Nephron progenitor cell (in vitro differentiated cells): ENCODE measurements at regions not wholly inside any gene's neighbourhood (a gene's known extent, or its start where the extent isn't known, plus 50 kb on each side); places are given as distances from the start of the nearest gene placed in this dataset.
A peak's percentile ranks its signal among the peaks of the same experiment; 100 is the strongest.

Source experiments
- DNase-seq: peaks from one replicate; pipeline ENCODE4 v3.0.0; 2021
- H3K27ac Mint-ChIP-seq: 2 replicates; pipeline ENCODE4 v1.8.0; 2021; ENCODE audit warnings: mild to moderate bottlenecking, moderate library complexity, mixed read lengths
- H3K27me3 Mint-ChIP-seq: 2 replicates; pipeline ENCODE4 v1.8.0; 2021; ENCODE audit warnings: mild to moderate bottlenecking, low read depth, mixed read lengths; ENCODE audit not compliant: poor library complexity
- H3K36me3 Mint-ChIP-seq: 2 replicates; pipeline ENCODE4 v1.8.0; 2021; ENCODE audit warnings: low read depth, mixed read lengths
- H3K4me1 Mint-ChIP-seq: 2 replicates; pipeline ENCODE4 v1.8.0; 2021; ENCODE audit warnings: mixed read lengths
- H3K4me3 Mint-ChIP-seq: 2 replicates; pipeline ENCODE4 v1.8.0; 2021; ENCODE audit warnings: mild to moderate bottlenecking, moderate library complexity, mixed read lengths
- H3K9me3 Mint-ChIP-seq: 2 replicates; pipeline ENCODE4 v1.8.0; 2021; ENCODE audit warnings: mild to moderate bottlenecking, moderate library complexity, mixed read lengths
- CTCF ChIP-seq: fragments of 200-600 bp; sonication (generic); IDR thresholded peaks from 2 replicates; pipeline ENCODE4 v1.5.0; 2021; ENCODE audit warnings: antibody characterized with exemption

GRCh38 chr2:7730990-7731389, 813.8 kb downstream of the RNF144A start:
- Mint-ChIP-seq H3K27ac (peak overlapping the region; percentile 17), H3K4me3 (no peak overlapping the region), H3K27me3 (peaks cover 4% of the 10 kb centered on the region), H3K9me3 (no peaks in the 10 kb centered on the region), H3K4me1 (peaks cover 29% of the 10 kb centered on the region), H3K36me3 (no peaks in the 10 kb centered on the region)
- DNase-seq: no peak
- no peak for TF ChIP-seq CTCF

GRCh38 chr2:7732497-7732896, 815.3 kb downstream of the RNF144A start:
- TF ChIP-seq CTCF: no peak
- H3K9me3 Mint-ChIP-seq: no peaks in the 10 kb centered on the region
- H3K27ac Mint-ChIP-seq: no peak overlapping the region
- H3K27me3 Mint-ChIP-seq: peaks cover 4% of the 10 kb centered on the region
- H3K4me3 Mint-ChIP-seq: no peak overlapping the region
- no peaks in the 10 kb centered on the region for H3K36me3 Mint-ChIP-seq
- H3K4me1 Mint-ChIP-seq: peaks cover 42% of the 10 kb centered on the region
- no peak for DNase-seq

- DNase-seq: no peak
- no peak for TF ChIP-seq CTCF
- no peak overlapping the region for H3K27ac Mint-ChIP-seq
- peaks cover 4% of the 10 kb centered on the region for H3K9me3 Mint-ChIP-seq
- peaks cover 29% of the 10 kb centered on the region for H3K4me1 Mint-ChIP-seq
- peaks cover 4% of the 10 kb centered on the region for H3K27me3 Mint-ChIP-seq
- no peak overlapping the region for H3K4me3 Mint-ChIP-seq
- no peaks in the 10 kb centered on the region for H3K36me3 Mint-ChIP-seq
Measured at GRCh38 chr2:7736646-7737305, 819.6 kb downstream of the RNF144A start.

- Mint-ChIP-seq H3K36me3 (no peaks in the 10 kb centered on the region), H3K4me3 (no peak overlapping the region), H3K9me3 (peaks cover 4% of the 10 kb centered on the region), H3K27me3 (peaks cover 4% of the 10 kb centered on the region), H3K4me1 (peaks cover 22% of the 10 kb centered on the region), H3K27ac (no peak overlapping the region)
- DNase-seq: no peak
- TF ChIP-seq CTCF: no peak
Measured at GRCh38 chr2:7738596-7738995, 821.4 kb downstream of the RNF144A start.

- H3K4me1 Mint-ChIP-seq: peaks cover 22% of the 10 kb centered on the region
- H3K27me3 Mint-ChIP-seq: no peaks in the 10 kb centered on the region
- no peak for DNase-seq
- H3K36me3 Mint-ChIP-seq: no peaks in the 10 kb centered on the region
- H3K9me3 Mint-ChIP-seq: peaks cover 7% of the 10 kb centered on the region
- no peak overlapping the region for H3K4me3 Mint-ChIP-seq
- TF ChIP-seq CTCF: no peak
- H3K27ac Mint-ChIP-seq: peak overlapping the region; percentile 1
Measured at GRCh38 chr2:7740114-7740513, 822.9 kb downstream of the RNF144A start.

GRCh38 chr2:7742301-7742700, 825.1 kb downstream of the RNF144A start:
- Mint-ChIP-seq H3K36me3 (no peaks in the 10 kb centered on the region), H3K4me1 (peaks cover 10% of the 10 kb centered on the region), H3K27ac (no peak overlapping the region), H3K9me3 (peaks cover 7% of the 10 kb centered on the region), H3K27me3 (no peaks in the 10 kb centered on the region), H3K4me3 (no peak overlapping the region)
- DNase-seq: no peak
- no peak for TF ChIP-seq CTCF
